ENCODE measurements at regions not wholly inside any gene's neighbourhood (a gene's known extent, or its start where the extent isn't known, plus 50 kb on each side); places are given as distances from the start of the nearest gene placed in this dataset.

DNA sequence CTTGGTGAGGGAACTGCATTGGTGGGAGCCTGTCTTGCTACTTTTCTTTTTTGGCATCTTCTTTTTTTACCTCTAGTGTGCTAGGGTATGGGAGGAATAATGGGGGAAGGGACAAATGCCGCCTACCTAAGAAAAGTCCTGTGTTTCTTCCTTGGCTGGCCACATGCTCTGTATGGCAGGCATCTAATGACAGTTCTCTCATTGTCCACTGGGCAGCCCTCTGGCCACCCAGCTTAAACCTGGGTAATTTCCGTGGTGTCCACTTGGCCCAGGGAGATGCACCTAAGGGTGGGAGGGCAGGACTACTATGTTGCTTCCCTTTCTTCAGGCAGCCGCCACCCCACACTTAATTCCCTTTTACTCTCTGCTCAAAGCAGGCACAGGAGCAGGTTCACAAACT is 173.1 kb downstream of the YTHDC2 start:
- TF ChIP-seq, protein P1, sequence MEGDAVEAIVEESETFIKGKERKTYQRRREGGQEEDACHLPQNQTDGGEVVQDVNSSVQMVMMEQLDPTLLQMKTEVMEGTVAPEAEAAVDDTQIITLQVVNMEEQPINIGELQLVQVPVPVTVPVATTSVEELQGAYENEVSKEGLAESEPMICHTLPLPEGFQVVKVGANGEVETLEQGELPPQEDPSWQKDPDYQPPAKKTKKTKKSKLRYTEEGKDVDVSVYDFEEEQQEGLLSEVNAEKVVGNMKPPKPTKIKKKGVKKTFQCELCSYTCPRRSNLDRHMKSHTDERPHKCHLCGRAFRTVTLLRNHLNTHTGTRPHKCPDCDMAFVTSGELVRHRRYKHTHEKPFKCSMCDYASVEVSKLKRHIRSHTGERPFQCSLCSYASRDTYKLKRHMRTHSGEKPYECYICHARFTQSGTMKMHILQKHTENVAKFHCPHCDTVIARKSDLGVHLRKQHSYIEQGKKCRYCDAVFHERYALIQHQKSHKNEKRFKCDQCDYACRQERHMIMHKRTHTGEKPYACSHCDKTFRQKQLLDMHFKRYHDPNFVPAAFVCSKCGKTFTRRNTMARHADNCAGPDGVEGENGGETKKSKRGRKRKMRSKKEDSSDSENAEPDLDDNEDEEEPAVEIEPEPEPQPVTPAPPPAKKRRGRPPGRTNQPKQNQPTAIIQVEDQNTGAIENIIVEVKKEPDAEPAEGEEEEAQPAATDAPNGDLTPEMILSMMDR (IDR thresholded peaks at IDR 0.05; ENCODE audit: insufficient read depth in 1 of 2, low read depth in 1 of 2, low read length in 1 of 2, severe bottlenecking in 1 of 2, unreplicated experiment in 1 of 2) = no peak
- no peaks in the 10 kb centered on the region for H3K4me1 Mint-ChIP-seq (ENCODE audit: low read depth, unreplicated experiment)
- no peaks in the 10 kb centered on the region for H3K9me3 Mint-ChIP-seq (ENCODE audit: unreplicated experiment)
- no peaks in the 10 kb centered on the region for H3K4me1 ChIP-seq
- BruUV-seq (replicated peaks) = no TSS peak
- H3K36me3 Mint-ChIP-seq (ENCODE audit: insufficient read depth, unreplicated experiment) = no peaks in the 10 kb centered on the region
- ChIA-PET CTCF (interaction anchor here (0.5 kb wide), 1 partner anchor 620 kb away, joined by 5 read pairs; no protein-coding TSS in a partner anchor), POLR2A (no interaction called here)
- no peak overlapping the region for H3K4me3 ChIP-seq (ENCODE audit: low read depth, low read length)
- intact Hi-C loops (cut with micrococcal nuclease; ENCODE audit: unreplicated experiment) = no loop called here
- H3K36me3 ChIP-seq (ENCODE audit: control insufficient read depth, insufficient read depth, low read length) = no peaks in the 10 kb centered on the region
- no peaks in the 10 kb centered on the region for H3K9me3 ChIP-seq
- DNase-seq = no peak
- peaks cover 4% of the 10 kb centered on the region for H3K27me3 Mint-ChIP-seq (ENCODE audit: insufficient read depth, unreplicated experiment)
- no peak overlapping the region for H3K4me3 Mint-ChIP-seq (ENCODE audit: unreplicated experiment)
- H3K27me3 ChIP-seq (replicated peaks; ENCODE audit: control insufficient read depth, insufficient read depth, low read length) = no peaks in the 10 kb centered on the region
- no peak overlapping the region for H3K27ac Mint-ChIP-seq (ENCODE audit: unreplicated experiment)

DNA sequence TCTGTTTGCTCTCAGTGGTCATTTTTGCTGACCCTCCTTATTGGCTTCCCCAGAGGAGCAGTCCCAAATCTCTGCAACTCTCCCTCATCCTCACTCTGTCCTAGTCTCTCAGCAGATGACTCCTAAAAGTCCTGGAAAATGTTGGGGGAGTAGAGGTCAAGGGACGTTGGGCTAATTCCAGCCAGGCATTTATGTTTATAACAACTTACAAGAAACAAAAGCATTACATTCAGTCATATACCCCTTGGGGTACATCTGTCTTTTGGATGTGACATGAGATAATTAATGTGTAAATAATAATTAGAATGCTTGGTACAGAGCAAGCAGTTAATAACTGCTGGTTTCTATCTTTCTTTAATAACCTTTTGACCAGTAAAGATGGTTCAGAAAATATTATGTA is 176.2 kb downstream of the YTHDC2 start:
- TF ChIP-seq, protein P1 (IDR thresholded peaks at IDR 0.05; ENCODE audit: insufficient read depth in 1 of 2, low read depth in 1 of 2, low read length in 1 of 2, severe bottlenecking in 1 of 2, unreplicated experiment in 1 of 2) = no peak
- Histone ChIP-seq H3K9me3 (no peaks in the 10 kb centered on the region), H3K4me3 (ENCODE audit: low read depth, low read length) (no peak overlapping the region), H3K4me1 (no peaks in the 10 kb centered on the region), H3K27me3 (replicated peaks; ENCODE audit: control insufficient read depth, insufficient read depth, low read length) (no peaks in the 10 kb centered on the region), H3K36me3 (ENCODE audit: control insufficient read depth, insufficient read depth, low read length) (no peaks in the 10 kb centered on the region)
- no peaks in the 10 kb centered on the region for H3K4me1 Mint-ChIP-seq (ENCODE audit: low read depth, unreplicated experiment)
- H3K36me3 Mint-ChIP-seq (ENCODE audit: insufficient read depth, unreplicated experiment) = no peaks in the 10 kb centered on the region
- ChIA-PET CTCF (no interaction called here), POLR2A (no interaction called here)
- H3K27ac Mint-ChIP-seq (ENCODE audit: unreplicated experiment) = no peak overlapping the region
- H3K4me3 Mint-ChIP-seq (ENCODE audit: unreplicated experiment) = no peak overlapping the region
- peaks cover 11% of the 10 kb centered on the region for H3K27me3 Mint-ChIP-seq (ENCODE audit: insufficient read depth, unreplicated experiment)
- no TSS peak for BruUV-seq (replicated peaks)
- H3K9me3 Mint-ChIP-seq (ENCODE audit: unreplicated experiment) = no peaks in the 10 kb centered on the region
- intact Hi-C loops (cut with micrococcal nuclease; ENCODE audit: unreplicated experiment) = no loop called here
- no peak for DNase-seq

DNA sequence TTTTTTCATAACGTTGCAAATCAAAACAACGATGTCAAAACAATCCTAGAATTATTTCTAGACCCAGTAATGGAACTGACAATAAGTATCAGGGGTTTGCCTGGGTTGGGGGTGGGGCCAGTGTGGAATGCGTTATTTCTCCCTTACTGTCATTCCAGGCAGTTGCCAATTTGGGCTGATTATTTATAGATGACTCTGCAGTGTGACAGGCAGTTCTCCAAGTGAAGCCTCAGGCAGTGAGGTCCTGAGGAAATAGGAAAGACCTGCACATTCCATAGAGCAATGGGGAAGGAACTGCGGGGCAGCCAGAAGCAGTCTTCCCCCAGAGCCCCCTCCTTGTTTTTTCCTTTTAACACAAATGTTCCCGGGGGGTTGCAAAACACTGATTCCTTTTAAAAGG is 179.0 kb downstream of the YTHDC2 start:
- Histone ChIP-seq H3K4me3 (ENCODE audit: low read depth, low read length) (no peak overlapping the region), H3K4me1 (no peaks in the 10 kb centered on the region), H3K9me3 (no peaks in the 10 kb centered on the region), H3K36me3 (ENCODE audit: control insufficient read depth, insufficient read depth, low read length) (no peaks in the 10 kb centered on the region), H3K27me3 (replicated peaks; ENCODE audit: control insufficient read depth, insufficient read depth, low read length) (no peaks in the 10 kb centered on the region)
- ChIA-PET CTCF (no interaction called here), POLR2A (no interaction called here)
- Mint-ChIP-seq H3K27ac (ENCODE audit: unreplicated experiment) (no peak overlapping the region), H3K4me3 (ENCODE audit: unreplicated experiment) (no peak overlapping the region), H3K27me3 (ENCODE audit: insufficient read depth, unreplicated experiment) (peaks cover 11% of the 10 kb centered on the region), H3K4me1 (ENCODE audit: low read depth, unreplicated experiment) (no peaks in the 10 kb centered on the region), H3K36me3 (ENCODE audit: insufficient read depth, unreplicated experiment) (no peaks in the 10 kb centered on the region), H3K9me3 (ENCODE audit: unreplicated experiment) (no peaks in the 10 kb centered on the region)
- no peak for DNase-seq
- BruUV-seq (replicated peaks) = no TSS peak
- intact Hi-C loops (cut with micrococcal nuclease; ENCODE audit: unreplicated experiment) = no loop called here
- TF ChIP-seq, protein P1 (IDR thresholded peaks at IDR 0.05; ENCODE audit: insufficient read depth in 1 of 2, low read depth in 1 of 2, low read length in 1 of 2, severe bottlenecking in 1 of 2, unreplicated experiment in 1 of 2) = no peak
